Skeletal muscle satellite cell (primary cell): ENCODE measurements at regions not wholly inside any gene's neighbourhood (a gene's known extent, or its start where the extent isn't known, plus 50 kb on each side); places are given as distances from the start of the nearest gene placed in this dataset.

Experiments
- H3K27me3 ChIP-seq: 2 replicates; pipeline ENCODE4 v1.7.0; 2013; ENCODE audit warnings: low read length; ENCODE audit not compliant: control insufficient read depth, insufficient read depth
- H3K36me3 ChIP-seq: 2 replicates; pipeline ENCODE4 v1.7.0; 2013; ENCODE audit warnings: mild to moderate bottlenecking, control low read depth, low read length; ENCODE audit not compliant: insufficient read depth
- H3K4me1 ChIP-seq: 2 replicates; pipeline ENCODE4 v1.7.0; 2013; ENCODE audit warnings: low read length; ENCODE audit not compliant: control insufficient read depth, insufficient read depth
- H3K4me2 ChIP-seq: 2 replicates; pipeline ENCODE4 v1.7.0; 2013; ENCODE audit warnings: mild to moderate bottlenecking, low read length
- H3K4me3 ChIP-seq: 2 replicates; pipeline ENCODE4 v1.7.0; 2013; ENCODE audit warnings: low read length
- H3K9ac ChIP-seq: 2 replicates; pipeline ENCODE4 v1.7.0; 2013; ENCODE audit warnings: mild to moderate bottlenecking, low read depth, low read length, moderate library complexity
- H3K9me3 ChIP-seq: replicated peaks from 2 replicates; pipeline ENCODE4 v1.7.0; 2013; ENCODE audit warnings: mild to moderate bottlenecking, control low read depth, low read length

DNA sequence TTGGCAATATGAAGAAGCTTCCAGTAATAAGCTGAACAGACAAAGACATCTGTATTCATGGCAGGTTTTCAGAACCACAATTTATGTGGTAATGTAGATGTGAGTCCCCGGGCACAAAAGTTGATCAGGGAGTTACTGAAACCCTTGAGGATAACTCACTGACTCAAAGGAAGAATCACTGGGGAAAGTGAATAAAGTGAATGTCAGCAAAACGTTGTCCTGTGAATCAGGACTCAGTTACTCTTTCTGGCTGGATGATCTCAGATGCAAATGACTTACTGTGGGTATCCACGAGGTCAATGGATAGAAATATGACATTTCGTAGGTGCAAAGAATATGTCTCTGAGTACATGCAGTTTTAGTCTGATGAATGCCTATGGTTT is 172.8 kb upstream of the CTBP2 start:
- no peaks in the 10 kb centered on the region for H3K27me3 ChIP-seq

DNA sequence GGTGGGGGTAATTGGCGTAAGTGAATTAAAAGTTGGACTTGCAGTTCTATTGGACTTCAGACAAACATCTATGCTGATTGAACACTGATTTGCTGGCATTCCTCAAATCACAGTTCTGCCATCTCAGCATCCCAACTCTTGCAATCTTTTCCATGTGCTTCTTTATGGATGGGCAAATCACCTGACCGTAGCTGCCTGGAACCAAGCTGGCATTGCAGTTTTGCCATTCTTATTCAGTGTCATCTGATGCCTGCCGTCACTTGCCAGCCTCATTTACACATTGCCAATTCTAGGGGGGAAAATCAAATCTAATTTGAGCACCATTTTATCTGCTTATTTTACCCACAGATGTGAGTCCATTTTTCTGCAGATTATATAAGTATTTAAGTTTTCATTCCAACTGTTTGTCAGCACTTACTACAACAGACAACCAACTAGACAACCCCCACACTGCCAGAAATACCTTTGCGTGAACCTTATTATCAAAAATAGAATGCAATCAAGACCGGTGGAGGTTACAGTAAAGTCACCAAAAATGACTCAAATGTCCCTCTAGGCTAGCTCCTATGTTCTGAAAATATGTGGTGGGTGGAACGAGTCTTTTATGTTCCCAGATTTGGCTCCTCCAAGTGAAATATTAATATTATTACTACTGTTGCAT is 172.3 kb upstream of the CTBP2 start:
- no peaks in the 10 kb centered on the region for H3K4me1 ChIP-seq
- H3K4me3 ChIP-seq: no peak overlapping the region
- no peaks in the 10 kb centered on the region for H3K36me3 ChIP-seq
- H3K27me3 ChIP-seq: no peaks in the 10 kb centered on the region
- no peak overlapping the region for H3K4me2 ChIP-seq
- no peak overlapping the region for H3K9ac ChIP-seq
- H3K9me3 ChIP-seq: no peaks in the 10 kb centered on the region

More for the DNA sequence above, 172.8 kb upstream of the CTBP2 start:
- Histone ChIP-seq H3K9ac (no peak overlapping the region), H3K36me3 (no peaks in the 10 kb centered on the region), H3K9me3 (no peaks in the 10 kb centered on the region), H3K4me2 (no peak overlapping the region), H3K4me1 (no peaks in the 10 kb centered on the region), H3K4me3 (no peak overlapping the region)

DNA sequence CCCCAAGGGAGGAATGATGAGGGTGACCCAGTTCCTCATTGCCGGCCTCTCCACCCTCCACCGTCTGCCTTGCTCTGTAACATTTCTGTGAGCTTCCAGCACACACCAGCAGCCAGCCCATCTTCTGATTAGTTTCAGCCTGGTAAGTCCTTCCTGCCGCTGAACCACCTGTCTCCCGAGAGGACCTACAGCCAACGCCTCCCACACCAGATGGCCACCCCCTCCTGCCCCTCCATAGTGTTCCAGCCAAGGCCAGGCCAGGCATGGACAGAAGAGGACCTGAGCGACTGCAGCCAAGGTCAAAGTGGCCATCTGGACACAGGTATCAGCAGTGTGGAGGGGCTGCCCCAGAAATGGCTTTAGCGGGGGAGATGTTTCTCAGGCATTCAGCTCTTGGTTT is 170.7 kb upstream of the CTBP2 start:
- no peak overlapping the region for H3K9ac ChIP-seq
- no peaks in the 10 kb centered on the region for H3K9me3 ChIP-seq
- H3K27me3 ChIP-seq: no peaks in the 10 kb centered on the region
- no peak overlapping the region for H3K4me2 ChIP-seq
- no peaks in the 10 kb centered on the region for H3K4me1 ChIP-seq
- no peaks in the 10 kb centered on the region for H3K36me3 ChIP-seq
- no peak overlapping the region for H3K4me3 ChIP-seq

DNA sequence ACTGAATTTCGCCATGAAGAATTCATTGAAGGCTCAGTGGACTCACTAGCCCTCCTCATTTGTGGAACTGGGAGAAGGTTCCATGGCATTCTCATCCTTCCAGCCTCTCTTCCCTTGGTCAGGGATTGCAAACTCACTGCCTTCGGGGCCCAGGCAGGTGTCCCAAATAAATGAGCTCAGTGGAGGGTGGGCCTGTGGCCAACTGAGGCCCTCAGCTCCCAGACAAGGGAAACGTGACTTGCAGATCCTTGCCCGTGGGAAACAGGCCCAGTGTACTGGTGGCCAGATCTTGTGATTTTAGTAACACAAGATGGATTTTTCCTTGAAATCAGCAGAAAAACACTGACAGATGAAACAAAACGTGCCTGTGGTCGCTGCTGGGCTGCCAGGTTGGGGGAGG is 168.7 kb upstream of the CTBP2 start:
- Histone ChIP-seq H3K27me3 (no peaks in the 10 kb centered on the region), H3K4me2 (no peak overlapping the region), H3K4me3 (no peak overlapping the region), H3K9ac (no peak overlapping the region), H3K9me3 (no peaks in the 10 kb centered on the region), H3K36me3 (no peaks in the 10 kb centered on the region), H3K4me1 (no peaks in the 10 kb centered on the region)

DNA sequence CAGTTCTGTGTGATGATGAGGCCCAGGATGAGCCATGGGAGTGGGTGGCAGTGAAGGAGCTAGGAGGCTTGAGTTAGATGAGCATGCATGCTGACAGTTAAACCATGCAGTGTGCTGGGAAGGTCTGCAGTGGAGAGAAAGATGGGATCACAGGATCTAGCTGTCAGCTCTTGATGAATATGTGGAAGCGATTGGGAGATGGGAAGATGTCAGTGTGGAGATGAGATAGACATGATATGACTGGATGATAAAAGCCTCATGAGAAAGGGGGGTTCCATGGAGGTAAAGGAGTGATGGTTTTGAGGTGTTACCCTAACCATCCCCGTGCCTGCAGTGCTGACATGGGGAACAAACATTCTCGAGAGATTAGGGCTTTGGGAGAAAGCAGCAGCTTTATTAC is 165.0 kb upstream of the CTBP2 start:
- no peaks in the 10 kb centered on the region for H3K36me3 ChIP-seq
- no peak overlapping the region for H3K4me3 ChIP-seq
- no peaks in the 10 kb centered on the region for H3K4me1 ChIP-seq
- H3K4me2 ChIP-seq: no peak overlapping the region
- H3K27me3 ChIP-seq: no peaks in the 10 kb centered on the region
- no peaks in the 10 kb centered on the region for H3K9me3 ChIP-seq
- H3K9ac ChIP-seq: no peak overlapping the region

DNA sequence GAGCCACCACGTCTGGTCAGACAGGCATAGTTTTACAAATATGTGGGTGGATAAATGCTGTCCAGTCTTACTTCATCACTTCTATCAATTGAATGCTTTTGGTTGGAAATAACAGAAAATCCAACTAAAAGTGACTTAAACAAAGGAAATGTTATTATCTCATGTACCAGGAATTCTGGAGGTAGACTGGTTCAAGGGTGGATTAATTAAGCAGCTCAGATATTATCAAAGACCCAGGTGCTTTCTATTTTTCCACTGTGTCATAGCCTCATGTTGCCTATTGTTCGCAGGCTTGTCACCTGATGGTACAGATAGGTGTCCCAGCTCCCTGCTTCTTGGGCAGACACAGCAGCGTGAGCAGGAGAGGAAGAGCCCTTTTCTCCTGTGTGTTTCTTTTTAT is 156.1 kb upstream of the CTBP2 start:
- H3K9ac ChIP-seq: no peak overlapping the region
- H3K4me2 ChIP-seq: no peak overlapping the region

DNA sequence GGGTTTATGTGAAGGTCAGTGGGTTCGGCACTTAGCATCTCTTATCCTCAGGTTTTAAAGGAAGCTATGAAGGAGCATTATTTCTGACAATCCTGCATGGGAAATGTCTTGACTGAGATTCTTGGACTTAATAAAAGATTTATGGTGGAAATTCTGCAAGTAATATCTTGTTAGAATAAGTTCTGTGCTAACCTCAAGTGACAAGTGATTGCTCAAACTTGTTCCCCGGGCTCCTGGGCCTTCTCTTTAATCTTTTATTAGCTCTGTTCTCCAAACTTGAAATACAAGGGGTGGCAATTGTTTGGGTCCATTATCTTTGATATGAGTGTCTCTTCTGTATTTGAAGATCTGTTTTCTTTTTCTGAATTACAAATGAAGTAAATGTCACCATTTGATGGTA is 140.6 kb upstream of the CTBP2 start:
- H3K36me3 ChIP-seq: no peaks in the 10 kb centered on the region
- no peak overlapping the region for H3K4me3 ChIP-seq
- H3K4me1 ChIP-seq: no peaks in the 10 kb centered on the region
- H3K27me3 ChIP-seq: peaks cover 12% of the 10 kb centered on the region
- no peak overlapping the region for H3K9ac ChIP-seq
- H3K9me3 ChIP-seq: no peaks in the 10 kb centered on the region
- no peak overlapping the region for H3K4me2 ChIP-seq

More for the DNA sequence above, 156.1 kb upstream of the CTBP2 start:
- Histone ChIP-seq H3K4me3 (no peak overlapping the region), H3K4me1 (no peaks in the 10 kb centered on the region), H3K27me3 (peaks cover 3% of the 10 kb centered on the region), H3K9me3 (no peaks in the 10 kb centered on the region), H3K36me3 (no peaks in the 10 kb centered on the region)

DNA sequence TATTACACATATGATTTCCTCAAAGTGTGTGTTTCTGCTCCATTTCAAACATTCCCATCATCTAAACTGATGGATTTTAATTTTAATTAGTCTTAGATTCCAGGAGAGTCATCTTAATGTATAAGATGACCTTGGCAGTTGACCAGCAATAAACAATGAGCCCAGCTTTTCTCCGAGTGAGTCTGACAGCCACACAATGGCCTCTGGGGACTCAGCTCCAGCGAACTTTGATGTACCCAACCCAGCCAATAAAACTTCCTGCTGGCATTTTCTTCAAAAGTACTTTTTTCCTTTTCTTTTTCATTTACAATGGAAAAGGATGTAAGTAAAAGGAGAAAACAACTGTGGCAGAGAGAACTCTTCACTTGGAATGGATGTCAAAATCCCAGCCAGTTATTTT is 139.1 kb upstream of the CTBP2 start:
- Histone ChIP-seq H3K27me3 (peaks cover 14% of the 10 kb centered on the region), H3K9ac (no peak overlapping the region), H3K36me3 (no peaks in the 10 kb centered on the region), H3K4me1 (no peaks in the 10 kb centered on the region), H3K9me3 (no peaks in the 10 kb centered on the region), H3K4me3 (no peak overlapping the region), H3K4me2 (no peak overlapping the region)

DNA sequence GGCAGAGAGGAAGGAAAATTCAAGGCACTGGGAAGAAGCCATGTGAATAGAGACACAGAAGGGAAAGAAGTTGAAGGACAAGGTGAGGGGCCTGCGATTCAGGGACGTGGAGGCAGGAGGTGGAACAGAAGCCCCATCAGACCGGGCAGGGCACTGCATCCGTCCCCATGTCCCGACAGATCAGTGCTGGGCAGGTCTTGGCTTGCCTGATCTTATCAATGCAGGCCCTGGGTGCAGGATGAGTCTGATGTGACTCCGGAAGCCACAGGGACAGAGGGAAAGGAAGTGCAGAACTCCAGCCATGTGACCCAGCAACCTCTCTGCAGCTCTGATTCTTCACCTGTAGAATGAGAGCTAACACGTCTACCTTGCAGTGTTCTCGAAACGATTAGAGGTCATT is 136.2 kb upstream of the CTBP2 start:
- Histone ChIP-seq H3K27me3 (peaks cover 24% of the 10 kb centered on the region), H3K9ac (no peak overlapping the region), H3K36me3 (no peaks in the 10 kb centered on the region), H3K4me2 (no peak overlapping the region), H3K9me3 (no peaks in the 10 kb centered on the region), H3K4me1 (no peaks in the 10 kb centered on the region), H3K4me3 (no peak overlapping the region)

DNA sequence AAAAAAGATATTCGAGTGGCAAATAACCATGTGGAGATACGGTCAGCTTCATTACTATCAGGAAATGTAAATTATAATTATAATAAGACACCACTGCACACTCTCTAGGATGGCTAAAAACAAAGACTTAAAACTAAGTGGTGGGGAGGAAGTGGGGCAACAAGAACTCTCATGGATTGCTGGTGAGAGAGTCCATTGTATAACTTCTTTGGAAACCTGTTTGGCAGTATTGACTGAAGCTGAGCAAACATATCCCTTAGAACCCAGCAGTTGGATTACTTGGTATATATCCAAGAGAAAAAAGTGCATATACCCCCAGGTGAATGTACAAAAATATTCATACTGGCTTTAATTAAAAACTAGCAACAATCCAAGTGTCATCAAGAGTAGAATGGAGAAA is 133.7 kb upstream of the CTBP2 start:
- no peaks in the 10 kb centered on the region for H3K36me3 ChIP-seq
- H3K9ac ChIP-seq: no peak overlapping the region
- no peak overlapping the region for H3K4me2 ChIP-seq
- no peaks in the 10 kb centered on the region for H3K9me3 ChIP-seq
- H3K4me1 ChIP-seq: no peaks in the 10 kb centered on the region
- H3K27me3 ChIP-seq: peaks cover 18% of the 10 kb centered on the region
- H3K4me3 ChIP-seq: no peak overlapping the region

DNA sequence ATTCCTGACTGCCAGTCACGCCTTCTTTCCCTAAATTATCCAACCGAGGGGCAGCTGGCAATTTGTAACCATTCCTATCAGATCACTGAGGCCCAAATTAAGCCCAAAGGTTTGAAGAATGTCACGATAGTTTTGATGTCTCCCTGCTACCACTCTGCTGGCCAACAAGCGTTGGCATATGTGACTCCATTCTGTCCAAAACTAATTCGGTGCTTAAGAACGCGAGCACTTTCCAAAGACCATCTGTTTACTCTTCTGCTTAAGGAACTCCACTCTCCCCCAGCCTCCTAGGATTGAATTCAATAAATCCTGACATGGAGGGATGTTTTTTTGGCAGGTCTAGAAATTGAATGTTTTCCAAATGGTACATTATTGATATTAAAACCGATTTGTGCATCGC is 131.5 kb upstream of the CTBP2 start:
- no peak overlapping the region for H3K9ac ChIP-seq

DNA sequence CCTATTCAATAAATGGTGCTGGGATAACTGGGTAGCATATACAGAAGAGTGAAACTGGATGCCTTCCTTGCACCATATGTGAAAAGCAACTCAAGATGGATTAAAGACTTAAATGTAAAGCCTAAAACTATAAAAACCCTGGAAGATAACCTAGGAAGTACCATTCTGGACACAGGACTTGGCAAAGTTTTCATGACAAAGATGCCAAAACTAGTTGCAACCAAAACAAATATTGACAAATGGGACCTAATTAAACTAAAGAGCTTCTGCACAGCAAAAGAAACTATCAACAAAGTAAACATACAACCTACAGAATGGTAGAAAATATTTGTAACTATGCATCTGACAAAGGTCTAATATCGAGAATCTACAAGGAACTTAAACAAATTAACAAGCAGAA is 129.1 kb upstream of the CTBP2 start:
- no peaks in the 10 kb centered on the region for H3K36me3 ChIP-seq
- H3K4me1 ChIP-seq: no peaks in the 10 kb centered on the region
- H3K27me3 ChIP-seq: peaks cover 10% of the 10 kb centered on the region
- H3K4me2 ChIP-seq: no peak overlapping the region
- no peak overlapping the region for H3K4me3 ChIP-seq
- no peak overlapping the region for H3K9ac ChIP-seq
- no peaks in the 10 kb centered on the region for H3K9me3 ChIP-seq

More for the DNA sequence above, 131.5 kb upstream of the CTBP2 start:
- H3K4me1 ChIP-seq: no peaks in the 10 kb centered on the region
- no peaks in the 10 kb centered on the region for H3K9me3 ChIP-seq
- no peak overlapping the region for H3K4me3 ChIP-seq
- H3K27me3 ChIP-seq: peaks cover 18% of the 10 kb centered on the region
- H3K36me3 ChIP-seq: no peaks in the 10 kb centered on the region
- no peak overlapping the region for H3K4me2 ChIP-seq
